GM18526 (cell line): ENCODE measurements at regions not wholly inside any gene's neighbourhood (a gene's known extent, or its start where the extent isn't known, plus 50 kb on each side); places are given as distances from the start of the nearest gene placed in this dataset.

Experiments used
- POLR2A ChIP-seq: IDR thresholded peaks from 3 replicates; pipeline ENCODE4 v1.6.1; 2011; ENCODE audit not compliant: insufficient read length; ENCODE audit errors: extremely low read depth

DNA sequence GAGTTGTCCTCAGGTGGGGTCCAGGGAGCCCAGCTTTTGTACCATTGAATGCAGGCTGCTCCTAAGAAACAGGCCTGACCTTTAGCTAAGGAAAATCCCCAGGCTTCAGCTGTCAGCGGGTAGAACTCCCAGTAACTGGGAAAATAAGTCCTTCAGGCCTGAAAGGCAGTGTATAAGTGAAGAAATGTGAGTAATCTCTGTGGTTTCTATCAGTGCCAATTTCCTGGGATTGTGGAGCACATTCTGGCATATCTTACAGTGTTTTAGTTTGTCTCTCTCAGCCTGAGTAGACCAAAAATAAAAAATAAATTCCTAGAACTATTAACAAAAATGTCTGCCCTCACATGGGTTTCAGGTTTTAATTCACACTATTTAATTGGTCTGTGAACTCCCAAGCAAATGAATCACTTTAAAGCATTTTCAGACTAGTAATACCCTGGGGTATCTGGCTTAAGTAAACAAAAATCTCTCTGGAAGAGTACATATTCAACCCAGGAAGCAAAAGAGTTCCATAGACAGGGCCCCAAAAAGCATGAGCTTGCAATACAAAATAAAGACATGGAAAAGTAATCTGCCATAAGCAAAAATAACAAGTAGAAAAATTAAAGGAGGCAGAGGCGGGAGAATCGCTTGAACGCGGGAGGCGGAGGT, 566.2 kb upstream of the NOX3 start:
- no peak for TF ChIP-seq POLR2A

DNA sequence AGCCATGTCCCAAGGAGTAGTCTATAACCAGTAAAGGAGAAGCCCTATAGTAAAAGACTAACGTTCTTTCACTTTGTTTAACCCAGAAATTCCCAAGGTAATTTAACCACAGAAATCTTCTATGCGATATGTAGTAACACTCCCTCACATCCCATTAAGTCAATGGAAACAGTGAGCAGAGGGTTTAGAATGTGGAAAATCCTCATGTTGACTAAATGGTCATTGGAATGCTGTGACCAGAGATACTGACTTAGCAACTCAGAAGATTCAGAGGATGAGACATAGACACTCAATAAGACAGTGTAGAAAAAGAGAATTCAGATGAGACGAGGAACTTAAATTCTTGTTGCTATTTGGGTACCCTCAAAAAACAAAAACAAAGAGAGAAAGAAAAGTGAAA, 562.2 kb upstream of the NOX3 start:
- no peak for TF ChIP-seq POLR2A

DNA sequence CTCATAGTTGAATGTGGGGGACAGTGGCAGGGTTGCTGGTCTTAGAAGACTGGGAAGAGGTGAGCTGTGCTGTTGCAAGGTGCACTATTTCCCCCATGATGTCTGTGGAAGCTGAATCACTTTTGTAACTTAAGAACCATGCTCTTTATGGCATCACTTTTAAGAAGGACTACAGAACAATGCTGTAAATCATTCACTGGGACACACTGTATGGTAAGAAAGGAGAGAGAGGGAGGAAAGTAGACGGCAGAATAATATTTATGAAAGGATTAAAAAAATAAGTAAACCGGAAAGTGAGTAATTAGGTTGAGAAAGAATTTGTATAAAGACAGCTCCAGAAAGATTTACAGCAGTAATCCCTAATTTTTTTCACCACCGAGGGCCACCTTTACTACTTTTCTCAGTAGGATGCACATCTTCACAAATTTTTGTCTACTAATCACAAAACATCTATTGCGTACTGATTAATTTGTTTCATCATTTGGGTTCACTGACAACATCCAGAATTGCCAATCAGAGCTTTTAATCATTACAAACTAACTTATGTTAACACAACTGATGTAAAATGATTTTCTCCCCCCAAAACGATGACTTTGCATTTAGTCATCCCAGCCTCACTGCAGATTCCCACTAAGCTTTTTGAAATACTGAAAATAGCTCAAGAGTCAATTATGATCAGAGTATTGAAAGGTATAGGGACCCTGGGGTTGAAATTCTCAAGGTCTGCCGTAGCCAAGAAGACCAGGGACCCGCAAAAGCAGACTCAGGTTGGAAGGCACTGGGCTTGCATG, 560.7 kb upstream of the NOX3 start:
- TF ChIP-seq POLR2A = no peak

- no peak for TF ChIP-seq POLR2A
Observed at GRCh38 chr6:156013155-156013554, 557.5 kb upstream of the NOX3 start.

- TF ChIP-seq POLR2A = no peak
Observed at GRCh38 chr6:156009656-156010055, 554.0 kb upstream of the NOX3 start.

DNA sequence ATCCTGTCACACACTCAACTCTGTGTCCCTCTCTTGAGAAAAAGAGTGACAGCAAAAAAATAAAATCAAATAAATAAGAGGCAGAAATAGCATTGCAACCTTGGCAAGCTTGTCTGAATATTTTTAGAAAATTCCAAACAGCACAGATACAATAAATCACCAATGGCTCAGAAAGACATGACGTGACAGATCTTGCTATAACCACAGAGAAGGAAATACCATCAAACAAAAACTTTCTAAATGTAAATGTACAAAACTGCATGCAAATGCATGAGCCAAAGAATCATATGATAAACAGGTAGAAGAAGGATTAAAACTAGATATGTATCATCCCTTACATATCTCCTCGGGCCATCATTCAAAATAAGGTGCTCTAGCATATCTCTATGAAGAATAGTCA, 549.2 kb upstream of the NOX3 start:
- TF ChIP-seq POLR2A = no peak

- TF ChIP-seq POLR2A = no peak
Observed at GRCh38 chr6:155996151-155996550, 540.5 kb upstream of the NOX3 start.

DNA sequence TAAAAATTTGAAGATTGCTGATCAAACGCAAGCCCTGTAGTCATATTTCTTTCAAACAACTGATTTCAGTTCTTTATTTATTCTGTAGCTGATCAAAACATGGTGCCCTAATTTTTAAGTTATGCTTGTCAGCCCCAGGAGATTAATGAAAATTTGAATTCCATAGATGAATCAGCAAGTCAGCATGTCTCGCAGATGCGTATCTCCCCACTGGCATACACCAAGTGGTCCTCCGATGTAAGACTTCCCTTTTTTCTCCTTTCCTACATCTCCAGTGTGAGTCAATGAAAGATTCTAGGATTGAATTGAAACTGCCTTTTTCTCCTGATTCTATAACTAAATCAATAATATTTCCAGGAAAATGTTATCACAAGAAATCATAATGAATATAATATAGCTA, 539.6 kb upstream of the NOX3 start:
- TF ChIP-seq POLR2A = no peak

DNA sequence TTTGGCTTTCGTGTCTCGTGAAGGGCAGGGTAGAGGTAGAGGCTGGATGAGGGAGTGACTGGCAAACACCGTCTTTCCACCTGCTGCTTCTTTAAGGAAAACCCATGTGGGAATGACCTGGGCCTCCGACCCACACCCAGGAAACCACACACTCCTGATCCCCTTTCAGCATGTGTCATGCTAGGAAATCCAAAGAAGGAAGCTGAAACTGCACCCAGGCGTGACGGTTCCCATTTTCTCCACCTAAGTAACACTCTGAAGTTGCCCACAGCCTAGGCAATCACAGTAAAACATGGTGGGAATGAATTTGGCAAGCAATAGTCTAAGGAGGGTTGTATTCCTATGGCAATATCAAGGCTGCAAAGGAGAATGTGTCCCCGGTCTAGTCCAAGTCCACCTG, 538.4 kb upstream of the NOX3 start:
- TF ChIP-seq POLR2A = no peak

GRCh38 chr6:155993240-155993639, 537.6 kb upstream of the NOX3 start:
- no peak for TF ChIP-seq POLR2A

DNA sequence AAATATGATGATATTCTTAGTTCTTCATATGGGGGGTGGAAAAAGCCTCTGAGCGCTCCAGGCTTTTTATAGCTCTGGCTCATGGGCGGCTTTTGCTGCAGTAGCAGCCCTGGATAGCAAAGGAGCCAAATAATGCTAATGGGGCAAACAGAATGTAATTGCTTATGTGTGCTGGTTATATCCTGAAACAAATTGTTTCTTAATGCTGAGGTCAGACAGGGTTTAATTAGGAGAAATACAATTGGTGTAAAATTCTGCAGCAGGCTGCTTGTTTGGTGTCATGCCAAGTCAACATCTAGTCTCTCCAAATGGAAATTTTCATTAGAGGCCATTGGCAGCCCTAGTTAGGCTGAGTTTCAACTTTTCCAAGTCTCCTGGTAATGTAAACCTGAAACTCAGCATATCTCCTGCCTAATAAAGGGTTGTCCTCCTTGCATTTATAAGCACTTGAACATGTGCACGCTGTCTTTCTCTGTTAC, 530.1 kb upstream of the NOX3 start:
- TF ChIP-seq POLR2A = no peak

DNA sequence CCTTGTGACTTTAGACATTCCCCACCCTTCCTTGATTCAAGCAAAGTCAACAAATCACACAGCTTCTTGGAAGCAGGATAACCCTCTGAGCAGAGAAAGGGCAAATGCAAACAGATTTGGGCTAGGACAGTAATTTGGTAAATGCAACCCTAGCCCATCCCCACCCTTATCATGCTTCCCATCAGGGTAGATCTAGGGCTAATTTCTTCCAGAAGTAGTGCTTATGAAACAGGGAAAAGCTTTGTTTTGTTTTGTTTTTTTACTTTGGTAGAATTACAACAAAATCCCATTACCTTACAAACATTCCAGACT, 525.1 kb upstream of the NOX3 start:
- no peak for TF ChIP-seq POLR2A

GRCh38 chr6:155980014-155980767, 524.6 kb upstream of the NOX3 start:
- TF ChIP-seq POLR2A = no peak

GRCh38 chr6:155975506-155975905, 519.9 kb upstream of the NOX3 start:
- no peak for TF ChIP-seq POLR2A

DNA sequence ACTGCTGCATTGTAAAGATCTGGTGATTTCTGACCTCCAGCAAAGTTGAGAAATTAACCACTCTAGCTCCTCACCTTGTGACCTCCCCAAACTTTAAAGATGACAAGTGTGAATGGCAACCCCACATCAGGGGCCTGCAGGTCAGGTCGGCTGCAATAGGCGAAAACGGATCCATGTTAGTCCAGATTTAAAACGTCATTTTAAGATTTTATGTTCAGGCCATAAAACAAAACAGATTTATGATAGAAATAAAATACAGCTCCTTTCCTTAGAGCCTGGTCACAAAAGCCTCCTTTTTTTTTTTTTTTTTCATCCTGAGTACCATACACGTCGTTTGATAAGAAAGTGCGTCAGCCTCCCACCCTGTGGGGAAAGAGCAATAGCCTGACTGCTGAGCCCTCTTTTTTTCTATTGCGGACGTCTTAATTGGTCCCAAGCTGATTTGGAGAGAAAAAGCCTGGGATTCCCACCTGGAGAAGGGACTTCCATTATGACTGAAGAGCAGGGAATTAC, 519.2 kb upstream of the NOX3 start:
- TF ChIP-seq POLR2A = no peak

GRCh38 chr6:155974359-155974758, 518.7 kb upstream of the NOX3 start:
- TF ChIP-seq POLR2A = no peak
